Stomach (tissue), 4 donors: ENCODE measurements at regions not wholly inside any gene's neighbourhood (a gene's known extent, or its start where the extent isn't known, plus 50 kb on each side); places are given as distances from the start of the nearest gene placed in this dataset.

Experiments
- CTCF ChIP-seq, 7 experiments: fragments of 450-650 bp in 4 of 7; fragments of 200-600 bp in 3 of 7; sonication (generic) in 3 of 7; IDR thresholded peaks; one replicate each; pipeline ENCODE4 v1.5.1; 2016 to 2019; ENCODE audit warnings: antibody characterized with exemption in 7 of 7, control low read depth in 2 of 7, mild to moderate bottlenecking in 1 of 7
- EP300 ChIP-seq: sonication (generic); formaldehyde crosslinking; IDR thresholded peaks from one replicate; pipeline ENCODE4 v1.6.1; 2017; ENCODE audit warnings: antibody characterized with exemption
- POLR2A ChIP-seq, 4 donors: fragments of 450-650 bp; IDR thresholded peaks; one replicate each; pipeline ENCODE4 v1.6.1; 2016; ENCODE audit warnings: antibody characterized with exemption in 4 of 4, control low read depth in 2 of 4, mild to moderate bottlenecking in 1 of 4, moderate library complexity in 1 of 4

GRCh38 chr5:142542078-142542477 is 143.8 kb downstream of the FGF1 start:
- TF ChIP-seq POLR2A (IDR thresholded peaks at IDR 0.05) (no peak), CTCF (IDR thresholded peaks at IDR 0.05) (no peak), EP300 (no peak)
